ENCODE measurements at regions not wholly inside any gene's neighbourhood (a gene's known extent, or its start where the extent isn't known, plus 50 kb on each side); places are given as distances from the start of the nearest gene placed in this dataset.
"Not testable (repeated sequence)": the region's sequence is repeated elsewhere in the genome, so short reads cannot be mapped to it uniquely, and the experiment has no call there.

DNA sequence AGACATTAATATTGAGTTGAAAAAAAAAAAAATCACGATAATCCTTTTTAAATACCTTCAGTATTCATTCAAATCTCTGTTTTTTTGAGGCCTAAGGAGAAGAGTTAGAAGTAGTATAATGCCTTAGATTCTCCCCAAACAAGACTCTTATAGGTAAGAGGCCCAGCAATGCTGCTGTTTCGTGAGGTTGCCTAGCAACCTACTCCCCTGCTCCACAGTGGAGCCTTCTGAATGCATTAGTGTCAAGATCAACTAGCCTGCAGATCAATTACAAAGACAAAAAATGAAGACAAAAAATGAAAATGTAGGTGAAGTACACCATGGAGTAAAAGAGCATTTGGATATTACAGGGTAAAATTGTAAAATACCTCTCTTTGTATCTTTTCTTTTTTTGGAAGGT lies 229.8 kb upstream of the LUZP2 start:
- BruUV-seq (replicated peaks): no TSS peak
- Histone ChIP-seq H3F3A (ENCODE audit: insufficient read depth, low read depth) (no peaks in the 10 kb centered on the region), H3K4me3 (no peak overlapping the region), H3K36me3 (ENCODE audit: low read depth) (no peaks in the 10 kb centered on the region), H3K9me3 (ENCODE audit: insufficient read depth, low read depth) (no peaks in the 10 kb centered on the region; the same call in 1 of the 2 replicates), H2AFZ (no peak overlapping the region), H3K27me3 (ENCODE audit: insufficient read depth, low read depth) (no peaks in the 10 kb centered on the region), H3K4me1 (replicated peaks; ENCODE audit: insufficient read depth) (no peaks in the 10 kb centered on the region), H3K4me2 (no peak overlapping the region), H3K79me2 (ENCODE audit: low read depth) (no peaks in the 10 kb centered on the region), H3K9me2 (ENCODE audit: insufficient read depth) (no peaks in the 10 kb centered on the region), H3K27ac (no peak overlapping the region), H4K20me1 (ENCODE audit: insufficient read depth) (no peaks in the 10 kb centered on the region)
- ChIA-PET POLR2A (ENCODE audit: unreplicated experiment) (no interaction called here), CTCF (no interaction called here)
- intact Hi-C loops (cut with micrococcal nuclease; ENCODE audit: unreplicated experiment): no loop called here
- TF ChIP-seq EZH2 (IDR thresholded peaks at IDR 0.05; ENCODE audit: low read depth): no peak
- TF ChIP-seq, protein P1, sequence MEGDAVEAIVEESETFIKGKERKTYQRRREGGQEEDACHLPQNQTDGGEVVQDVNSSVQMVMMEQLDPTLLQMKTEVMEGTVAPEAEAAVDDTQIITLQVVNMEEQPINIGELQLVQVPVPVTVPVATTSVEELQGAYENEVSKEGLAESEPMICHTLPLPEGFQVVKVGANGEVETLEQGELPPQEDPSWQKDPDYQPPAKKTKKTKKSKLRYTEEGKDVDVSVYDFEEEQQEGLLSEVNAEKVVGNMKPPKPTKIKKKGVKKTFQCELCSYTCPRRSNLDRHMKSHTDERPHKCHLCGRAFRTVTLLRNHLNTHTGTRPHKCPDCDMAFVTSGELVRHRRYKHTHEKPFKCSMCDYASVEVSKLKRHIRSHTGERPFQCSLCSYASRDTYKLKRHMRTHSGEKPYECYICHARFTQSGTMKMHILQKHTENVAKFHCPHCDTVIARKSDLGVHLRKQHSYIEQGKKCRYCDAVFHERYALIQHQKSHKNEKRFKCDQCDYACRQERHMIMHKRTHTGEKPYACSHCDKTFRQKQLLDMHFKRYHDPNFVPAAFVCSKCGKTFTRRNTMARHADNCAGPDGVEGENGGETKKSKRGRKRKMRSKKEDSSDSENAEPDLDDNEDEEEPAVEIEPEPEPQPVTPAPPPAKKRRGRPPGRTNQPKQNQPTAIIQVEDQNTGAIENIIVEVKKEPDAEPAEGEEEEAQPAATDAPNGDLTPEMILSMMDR (conservative IDR thresholded peaks at IDR 0.05): no peak
- no peak for DNase-seq

GRCh38 chr11:24271798-24272197 lies 225.1 kb upstream of the LUZP2 start:
- Histone ChIP-seq H3K9me3 (ENCODE audit: insufficient read depth, low read depth) (no peaks in the 10 kb centered on the region), H3K4me1 (replicated peaks; ENCODE audit: insufficient read depth) (no peaks in the 10 kb centered on the region), H3K4me2 (no peak overlapping the region), H3K9me2 (ENCODE audit: insufficient read depth) (no peaks in the 10 kb centered on the region), H3K27ac (no peak overlapping the region), H3K79me2 (ENCODE audit: low read depth) (no peaks in the 10 kb centered on the region), H4K20me1 (ENCODE audit: insufficient read depth) (no peaks in the 10 kb centered on the region), H3K4me3 (no peak overlapping the region), H2AFZ (no peak overlapping the region), H3K27me3 (ENCODE audit: insufficient read depth, low read depth) (no peaks in the 10 kb centered on the region), H3F3A (ENCODE audit: insufficient read depth, low read depth) (no peaks in the 10 kb centered on the region), H3K36me3 (ENCODE audit: low read depth) (no peaks in the 10 kb centered on the region)
- TF ChIP-seq, protein P1 (conservative IDR thresholded peaks at IDR 0.05): no peak
- TF ChIP-seq EZH2 (IDR thresholded peaks at IDR 0.05; ENCODE audit: low read depth): no peak
- POLR2A ChIA-PET (ENCODE audit: unreplicated experiment): no interaction called here
- BruUV-seq (replicated peaks): no TSS peak
- CTCF ChIA-PET: no interaction called here
- no peak for DNase-seq
- intact Hi-C loops (cut with micrococcal nuclease; ENCODE audit: unreplicated experiment): no loop called here

GRCh38 chr11:24274214-24274781 lies 222.6 kb upstream of the LUZP2 start:
- POLR2A ChIA-PET (ENCODE audit: unreplicated experiment); intact Hi-C loops (cut with micrococcal nuclease; ENCODE audit: unreplicated experiment); BruUV-seq (replicated peaks): not testable (repeated sequence)

DNA sequence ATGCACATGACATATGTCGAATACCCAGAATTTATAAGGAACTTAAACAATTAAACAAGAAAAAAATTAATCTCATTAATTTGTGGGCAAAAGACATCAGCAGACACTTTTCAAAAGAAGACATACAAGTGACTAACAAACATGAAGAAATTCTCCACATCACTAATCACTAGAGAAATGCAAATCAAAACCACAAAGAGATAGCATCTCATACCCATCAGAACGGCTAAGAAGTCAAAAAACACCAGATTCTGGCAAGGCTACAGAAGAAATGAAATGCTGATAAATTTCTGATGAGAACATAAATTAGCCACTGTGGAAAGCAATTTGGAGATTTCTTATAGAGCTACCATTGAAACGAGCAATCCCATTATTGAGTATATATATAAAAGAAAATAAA lies 210.6 kb upstream of the LUZP2 start:
- Histone ChIP-seq H3K4me2 (no peak overlapping the region), H3F3A (ENCODE audit: insufficient read depth, low read depth) (no peaks in the 10 kb centered on the region), H3K27ac (no peak overlapping the region), H3K4me1 (replicated peaks; ENCODE audit: insufficient read depth) (no peaks in the 10 kb centered on the region), H2AFZ (no peak overlapping the region), H3K36me3 (ENCODE audit: low read depth) (no peaks in the 10 kb centered on the region), H3K79me2 (ENCODE audit: low read depth) (no peaks in the 10 kb centered on the region), H3K4me3 (no peak overlapping the region), H3K9me3 (ENCODE audit: insufficient read depth, low read depth) (no peaks in the 10 kb centered on the region), H3K9me2 (ENCODE audit: insufficient read depth) (no peaks in the 10 kb centered on the region), H4K20me1 (ENCODE audit: insufficient read depth) (no peaks in the 10 kb centered on the region), H3K27me3 (ENCODE audit: insufficient read depth, low read depth) (no peaks in the 10 kb centered on the region)
- DNase-seq: no peak
- POLR2A ChIA-PET (ENCODE audit: unreplicated experiment): no interaction called here
- CTCF ChIA-PET: no interaction called here
- intact Hi-C loops (cut with micrococcal nuclease; ENCODE audit: unreplicated experiment): no loop called here
- no TSS peak for BruUV-seq (replicated peaks)
- no peak for TF ChIP-seq EZH2 (IDR thresholded peaks at IDR 0.05; ENCODE audit: low read depth)
- TF ChIP-seq, protein P1 (conservative IDR thresholded peaks at IDR 0.05): no peak

More at GRCh38 chr11:24274214-24274781, 222.6 kb upstream of the LUZP2 start:
- H2AFZ ChIP-seq; DNase-seq; H3K9me2 ChIP-seq (ENCODE audit: insufficient read depth); H3K9me3 ChIP-seq (ENCODE audit: insufficient read depth, low read depth); H4K20me1 ChIP-seq (ENCODE audit: insufficient read depth); H3K79me2 ChIP-seq (ENCODE audit: low read depth); H3K4me3 ChIP-seq; H3K27me3 ChIP-seq (ENCODE audit: insufficient read depth, low read depth); CTCF ChIA-PET; H3K4me2 ChIP-seq; H3F3A ChIP-seq (ENCODE audit: insufficient read depth, low read depth); H3K36me3 ChIP-seq (ENCODE audit: low read depth); H3K27ac ChIP-seq; H3K4me1 ChIP-seq (replicated peaks; ENCODE audit: insufficient read depth): not testable (repeated sequence)

Measured in PC-9 (cell line).